HFFc6 (cell line): ENCODE measurements at regions not wholly inside any gene's neighbourhood (a gene's known extent, or its start where the extent isn't known, plus 50 kb on each side); places are given as distances from the start of the nearest gene placed in this dataset.

Experiments
- DNase-seq: peaks from one replicate; pipeline ENCODE4 v3.0.0-alpha.2; 2018
- H3K27ac Mint-ChIP-seq: 2 replicates; pipeline ENCODE4 v1.8.0; 2020; ENCODE audit warnings: mild to moderate bottlenecking, mixed read lengths
- H3K27me3 Mint-ChIP-seq: 2 replicates; pipeline ENCODE4 v1.8.0; 2021; ENCODE audit warnings: mild to moderate bottlenecking, moderate library complexity, mixed read lengths; ENCODE audit not compliant: insufficient read depth
- H3K36me3 Mint-ChIP-seq: 2 replicates; pipeline ENCODE4 v1.8.0; 2021; ENCODE audit warnings: low read depth, mixed read lengths
- H3K4me1 Mint-ChIP-seq: 2 replicates; pipeline ENCODE4 v1.8.0; 2020; ENCODE audit warnings: low read depth, mixed read lengths
- H3K4me3 Mint-ChIP-seq: 2 replicates; pipeline ENCODE4 v1.8.0; 2020; ENCODE audit warnings: mild to moderate bottlenecking, moderate library complexity, mixed read lengths
- H3K9me3 Mint-ChIP-seq: 2 replicates; pipeline ENCODE4 v1.8.0; 2020; ENCODE audit warnings: mild to moderate bottlenecking, mixed read lengths
- CTCF ChIP-seq: fragments of 200-600 bp; sonication (generic); IDR thresholded peaks from 2 replicates; pipeline ENCODE4 v1.5.0; 2021; ENCODE audit warnings: antibody characterized with exemption, mild to moderate bottlenecking

- DNase-seq, result no peak
- no peak overlapping the region for H3K27ac Mint-ChIP-seq
- H3K4me1 Mint-ChIP-seq, result no peaks in the 10 kb centered on the region
- H3K36me3 Mint-ChIP-seq, result no peaks in the 10 kb centered on the region; the same call in none of the 2 replicates
- H3K9me3 Mint-ChIP-seq, result peaks cover 64% of the 10 kb centered on the region
- no peak overlapping the region for H3K4me3 Mint-ChIP-seq
- no peak for TF ChIP-seq CTCF
- H3K27me3 Mint-ChIP-seq, result no peaks in the 10 kb centered on the region; the same call in none of the 2 replicates
Observed at GRCh38 chr5:6907320-6907918, 194.2 kb downstream of the TENT4A start.

- H3K27ac Mint-ChIP-seq, result no peak overlapping the region
Observed at GRCh38 chr5:6909901-6910300, 196.7 kb downstream of the TENT4A start.

DNA sequence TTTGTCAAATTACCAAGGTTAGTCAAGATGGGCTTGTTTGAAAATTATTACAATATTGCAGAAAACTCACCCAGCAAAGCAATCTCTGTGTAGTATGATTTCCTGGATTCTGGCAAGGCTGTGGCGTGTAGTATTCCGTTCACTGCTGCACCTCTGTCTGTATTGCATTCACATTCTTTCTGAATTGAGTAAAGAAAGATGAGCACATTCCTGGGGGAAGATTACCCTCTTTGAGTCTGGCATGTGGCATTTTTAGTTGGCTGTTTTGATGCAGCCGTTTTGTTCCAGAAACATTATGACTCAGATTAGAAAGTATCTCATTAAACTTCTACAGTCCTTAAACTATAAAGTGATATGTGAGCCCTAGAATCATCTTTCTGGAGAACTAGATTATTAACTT is 197.7 kb downstream of the TENT4A start:
- DNase-seq, result peak; percentile 16
- peaks cover 72% of the 10 kb centered on the region for H3K9me3 Mint-ChIP-seq
- H3K36me3 Mint-ChIP-seq, result no peaks in the 10 kb centered on the region; the same call in 1 of the 2 replicates
- H3K27me3 Mint-ChIP-seq, result no peaks in the 10 kb centered on the region; the same call in none of the 2 replicates
- TF ChIP-seq CTCF, result no peak
- no peak overlapping the region for H3K4me3 Mint-ChIP-seq
- H3K27ac Mint-ChIP-seq, result no peak overlapping the region
- no peaks in the 10 kb centered on the region for H3K4me1 Mint-ChIP-seq

More at GRCh38 chr5:6909901-6910300, 196.7 kb downstream of the TENT4A start:
- no peaks in the 10 kb centered on the region; the same call in none of the 2 replicates for H3K27me3 Mint-ChIP-seq
- no peak for TF ChIP-seq CTCF
- H3K4me1 Mint-ChIP-seq, result no peaks in the 10 kb centered on the region
- no peaks in the 10 kb centered on the region; the same call in 1 of the 2 replicates for H3K36me3 Mint-ChIP-seq
- no peak overlapping the region for H3K4me3 Mint-ChIP-seq
- H3K9me3 Mint-ChIP-seq, result peaks cover 66% of the 10 kb centered on the region
- DNase-seq, result no peak

- no peaks in the 10 kb centered on the region for H3K36me3 Mint-ChIP-seq
- no peaks in the 10 kb centered on the region; the same call in 1 of the 2 replicates for H3K27me3 Mint-ChIP-seq
- TF ChIP-seq CTCF, result no peak
- H3K4me3 Mint-ChIP-seq, result no peak overlapping the region
- no peak for DNase-seq
- H3K9me3 Mint-ChIP-seq, result peaks cover 63% of the 10 kb centered on the region
- no peak overlapping the region for H3K27ac Mint-ChIP-seq
- H3K4me1 Mint-ChIP-seq, result no peaks in the 10 kb centered on the region
Observed at GRCh38 chr5:6914347-6914746, 201.1 kb downstream of the TENT4A start.

GRCh38 chr5:6915574-6915973 is 202.3 kb downstream of the TENT4A start:
- Mint-ChIP-seq H3K4me1 (no peaks in the 10 kb centered on the region), H3K27ac (no peak overlapping the region), H3K36me3 (no peaks in the 10 kb centered on the region), H3K9me3 (peaks cover 60% of the 10 kb centered on the region), H3K27me3 (no peaks in the 10 kb centered on the region; the same call in 1 of the 2 replicates), H3K4me3 (no peak overlapping the region)
- no peak for DNase-seq
- no peak for TF ChIP-seq CTCF
